Muscle layer of colon (tissue), 2 donors: ENCODE measurements at regions not wholly inside any gene's neighbourhood (a gene's known extent, or its start where the extent isn't known, plus 50 kb on each side); places are given as distances from the start of the nearest gene placed in this dataset.
"Not testable (repeated sequence)": the region's sequence is repeated elsewhere in the genome, so short reads cannot be mapped to it uniquely, and the experiment has no call there.

Experiments used
- H3K27ac ChIP-seq: one replicate; pipeline ENCODE4 v1.7.0; 2013; ENCODE audit warnings: low read depth, mild to moderate bottlenecking, low read length, moderate library complexity
- H3K27me3 ChIP-seq, 2 donors: one replicate each; pipeline ENCODE4 v1.7.0; 2013; ENCODE audit warnings: low read length in 2 of 2, mild to moderate bottlenecking in 2 of 2; ENCODE audit not compliant: insufficient read depth in 2 of 2, control insufficient read depth in 1 of 2
- H3K36me3 ChIP-seq: one replicate; pipeline ENCODE4 v1.7.0; 2013; ENCODE audit warnings: mild to moderate bottlenecking, low read length; ENCODE audit not compliant: insufficient read depth
- H3K4me1 ChIP-seq: one replicate; pipeline ENCODE4 v1.7.0; 2013; ENCODE audit warnings: mild to moderate bottlenecking, low read length; ENCODE audit not compliant: insufficient read depth
- H3K4me3 ChIP-seq, 2 donors: one replicate each; pipeline ENCODE4 v1.7.0; 2013; ENCODE audit warnings: low read length in 2 of 2, low read depth in 1 of 2, mild to moderate bottlenecking in 1 of 2, moderate library complexity in 1 of 2
- H3K9ac ChIP-seq: one replicate; pipeline ENCODE4 v1.7.0; 2013; ENCODE audit warnings: low read length
- H3K9me3 ChIP-seq: one replicate; pipeline ENCODE4 v1.7.0; 2013; ENCODE audit warnings: mild to moderate bottlenecking, low read length
- donor health status: abdominal sarcoma.
- donor health status: Adenocarcinoma of cecum.

- Histone ChIP-seq H3K9ac (no peak overlapping the region), H3K27ac (no peak overlapping the region), H3K9me3 (no peaks in the 10 kb centered on the region), H3K4me3 (no peak overlapping the region), H3K36me3 (no peaks in the 10 kb centered on the region), H3K27me3 (no peaks in the 10 kb centered on the region), H3K4me1 (peaks cover 10% of the 10 kb centered on the region)
Observed at GRCh38 chr13:34175551-34175950, 357.6 kb downstream of the RFC3 start.

GRCh38 chr13:34176633-34177032, 358.7 kb downstream of the RFC3 start:
- Histone ChIP-seq H3K27ac (no peak overlapping the region), H3K9ac (no peak overlapping the region), H3K36me3 (no peaks in the 10 kb centered on the region), H3K4me3 (no peak overlapping the region), H3K27me3 (no peaks in the 10 kb centered on the region), H3K4me1 (peaks cover 10% of the 10 kb centered on the region), H3K9me3 (no peaks in the 10 kb centered on the region)

GRCh38 chr13:34179481-34179880, 361.5 kb downstream of the RFC3 start:
- no peak overlapping the region for H3K9ac ChIP-seq
- no peaks in the 10 kb centered on the region for H3K36me3 ChIP-seq
- H3K4me1 ChIP-seq = peaks cover 10% of the 10 kb centered on the region
- H3K27me3 ChIP-seq = no peaks in the 10 kb centered on the region
- H3K4me3 ChIP-seq = no peak overlapping the region
- H3K27ac ChIP-seq = no peak overlapping the region
- no peaks in the 10 kb centered on the region for H3K9me3 ChIP-seq

GRCh38 chr13:34179927-34180326, 362.0 kb downstream of the RFC3 start:
- Histone ChIP-seq H3K4me3 (no peak overlapping the region), H3K9me3 (no peaks in the 10 kb centered on the region), H3K27ac (no peak overlapping the region), H3K27me3 (no peaks in the 10 kb centered on the region), H3K36me3 (no peaks in the 10 kb centered on the region), H3K9ac (no peak overlapping the region), H3K4me1 (peaks cover 10% of the 10 kb centered on the region)

GRCh38 chr13:34181256-34181655, 363.3 kb downstream of the RFC3 start:
- not testable (repeated sequence) for H3K27ac ChIP-seq, H3K4me1 ChIP-seq, H3K36me3 ChIP-seq, H3K9ac ChIP-seq, H3K27me3 ChIP-seq, H3K9me3 ChIP-seq, H3K4me3 ChIP-seq

- H3K4me3 ChIP-seq = no peak overlapping the region
- no peaks in the 10 kb centered on the region for H3K36me3 ChIP-seq
- no peaks in the 10 kb centered on the region for H3K4me1 ChIP-seq
- H3K27ac ChIP-seq = no peak overlapping the region
- no peak overlapping the region for H3K9ac ChIP-seq
- no peaks in the 10 kb centered on the region for H3K27me3 ChIP-seq
- no peaks in the 10 kb centered on the region for H3K9me3 ChIP-seq
Observed at GRCh38 chr13:34189946-34190345, 372.0 kb downstream of the RFC3 start.

GRCh38 chr13:34201050-34201913, 383.3 kb downstream of the RFC3 start:
- no peaks in the 10 kb centered on the region for H3K36me3 ChIP-seq
- H3K4me3 ChIP-seq = no peak overlapping the region
- peaks cover 6% of the 10 kb centered on the region for H3K4me1 ChIP-seq
- H3K9ac ChIP-seq = no peak overlapping the region
- H3K27ac ChIP-seq = no peak overlapping the region
- H3K27me3 ChIP-seq = no peaks in the 10 kb centered on the region
- H3K9me3 ChIP-seq = no peaks in the 10 kb centered on the region

- Histone ChIP-seq H3K4me3 (no peak overlapping the region), H3K27ac (no peak overlapping the region), H3K36me3 (no peaks in the 10 kb centered on the region), H3K9ac (no peak overlapping the region), H3K9me3 (no peaks in the 10 kb centered on the region), H3K4me1 (peaks cover 13% of the 10 kb centered on the region), H3K27me3 (no peaks in the 10 kb centered on the region)
Observed at GRCh38 chr13:34207334-34207733, 389.4 kb downstream of the RFC3 start.

- no peak overlapping the region for H3K4me3 ChIP-seq
- H3K27ac ChIP-seq = no peak overlapping the region
Observed at GRCh38 chr13:34207872-34208271, 389.9 kb downstream of the RFC3 start.

GRCh38 chr13:34208336-34208735, 390.4 kb downstream of the RFC3 start:
- H3K27ac ChIP-seq = no peak overlapping the region
- H3K9ac ChIP-seq = no peak overlapping the region
- H3K27me3 ChIP-seq = no peaks in the 10 kb centered on the region
- peaks cover 13% of the 10 kb centered on the region for H3K4me1 ChIP-seq
- H3K36me3 ChIP-seq = no peaks in the 10 kb centered on the region
- no peak overlapping the region for H3K4me3 ChIP-seq
- H3K9me3 ChIP-seq = no peaks in the 10 kb centered on the region

More at GRCh38 chr13:34207872-34208271, 389.9 kb downstream of the RFC3 start:
- Histone ChIP-seq H3K9ac (no peak overlapping the region), H3K27me3 (no peaks in the 10 kb centered on the region), H3K9me3 (no peaks in the 10 kb centered on the region), H3K4me1 (peaks cover 13% of the 10 kb centered on the region), H3K36me3 (no peaks in the 10 kb centered on the region)

- no peak overlapping the region for H3K9ac ChIP-seq
- H3K36me3 ChIP-seq = no peaks in the 10 kb centered on the region
- no peak overlapping the region for H3K4me3 ChIP-seq
- H3K4me1 ChIP-seq = peaks cover 13% of the 10 kb centered on the region
- no peaks in the 10 kb centered on the region for H3K27me3 ChIP-seq
- H3K9me3 ChIP-seq = no peaks in the 10 kb centered on the region
- H3K27ac ChIP-seq = no peak overlapping the region
Observed at GRCh38 chr13:34210341-34210740, 392.4 kb downstream of the RFC3 start.

- H3K9ac ChIP-seq = no peak overlapping the region
- H3K4me1 ChIP-seq = no peaks in the 10 kb centered on the region
- H3K36me3 ChIP-seq = no peaks in the 10 kb centered on the region
- H3K4me3 ChIP-seq = no peak overlapping the region
- H3K27me3 ChIP-seq = no peaks in the 10 kb centered on the region
- H3K27ac ChIP-seq = no peak overlapping the region
- H3K9me3 ChIP-seq = no peaks in the 10 kb centered on the region
Observed at GRCh38 chr13:34214686-34215085, 396.7 kb downstream of the RFC3 start.
